Suprapubic skin (tissue), 4 donors: ENCODE measurements at regions not wholly inside any gene's neighbourhood (a gene's known extent, or its start where the extent isn't known, plus 50 kb on each side); places are given as distances from the start of the nearest gene placed in this dataset.

Source experiments
- CTCF ChIP-seq, 2 donors: fragments of 200-600 bp in 1 of 2; fragments of 450-650 bp in 1 of 2; sonication (generic) in 1 of 2; IDR thresholded peaks; one replicate each; pipeline ENCODE4 v1.5.1; 2016 to 2019; ENCODE audit warnings: antibody characterized with exemption in 2 of 2, mild to moderate bottlenecking in 1 of 2, moderate library complexity in 1 of 2
- EP300 ChIP-seq: sonication (generic); formaldehyde crosslinking; IDR thresholded peaks from one replicate; pipeline ENCODE4 v1.6.1; 2017; ENCODE audit warnings: antibody characterized with exemption
- POLR2A ChIP-seq, 2 donors: fragments of 450-650 bp; IDR thresholded peaks; one replicate each; pipeline ENCODE4 v1.6.1; 2017; ENCODE audit warnings: antibody characterized with exemption in 2 of 2, mild to moderate bottlenecking in 2 of 2, moderate library complexity in 2 of 2
- POLR2AphosphoS5 ChIP-seq, 3 donors: sonication (generic); formaldehyde crosslinking; IDR thresholded peaks; one replicate each; pipeline ENCODE4 v1.6.1; 2017; ENCODE audit warnings: antibody characterized with exemption in 3 of 3

GRCh38 chr14:65926935-65927700 is 514.6 kb downstream of the FUT8 start:
- TF ChIP-seq POLR2A (IDR thresholded peaks at IDR 0.05), result no peak
- TF ChIP-seq CTCF (IDR thresholded peaks at IDR 0.05), result no peak
- TF ChIP-seq EP300, result no peak
- TF ChIP-seq POLR2AphosphoS5 (IDR thresholded peaks at IDR 0.05), result no peak
